HepG2 (cell line): ENCODE measurements at regions not wholly inside any gene's neighbourhood (a gene's known extent, or its start where the extent isn't known, plus 50 kb on each side); places are given as distances from the start of the nearest gene placed in this dataset.

Source experiments
- ATAC-seq: fragments of 200-7000 bp; cut with Tn5 transposase; 3 replicates; pipeline ENCODE4 v1.9.1; 2020; ENCODE audit warnings: mild to moderate bottlenecking, moderate library complexity
- BruUV-seq: library from RNA; stranded (reverse); fragments of 400-500 nt; replicated peaks from 2 replicates; lab custom pipeline; 2021; lab: Mats Ljungman, UMichigan
- CTCF ChIA-PET: fragments of 300-600 bp; formaldehyde crosslinking; extraction: SDS; loops from one replicate; lab custom pipeline; 2021; ENCODE audit warnings: low total read pairs, inconsistent platforms, low intra/inter-chr PET ratio; lab: Yijun Ruan, JAX
- POLR2A ChIA-PET: fragments of 350-600 bp; sonication (Branson Sonifier 250); formaldehyde crosslinking; loops from one replicate; lab custom pipeline; 2020; ENCODE audit warnings: antibody characterized with exemption, inconsistent platforms; lab: Yijun Ruan, JAX
- DNase-seq: peaks from one replicate; pipeline ENCODE4 v3.0.0-alpha.2; 2015; ENCODE audit warnings: low spot score
- FAIRE-seq: peaks from 3 replicates; lab custom pipeline; 2011; peaks lifted over from hg19 to GRCh38; lab: Jason Lieb, UNC
- H2AFZ ChIP-seq: one replicate; pipeline ENCODE4 v1.6.1; 2011; ENCODE audit warnings: low read length, inconsistent platforms
- H3K27ac ChIP-seq: fragments of 300-600 bp; 3 replicates; pipeline ENCODE4 v1.8.0; 2011; ENCODE audit warnings: mixed run types, mild to moderate bottlenecking, mixed read lengths, low read length, inconsistent platforms; ENCODE audit not compliant: insufficient read depth; ENCODE audit errors: extremely low read length
- H3K27me3 ChIP-seq, 2 experiments: fragments of 200-600 bp in 1 of 2; 2 replicates in 1 of 2; 3 replicates in 1 of 2; pipeline versions ENCODE4 v1.6.0 to v1.8.0; 2011; ENCODE audit warnings: low read length in 2 of 2, mild to moderate bottlenecking in 2 of 2, moderate library complexity in 2 of 2, inconsistent platforms in 1 of 2; ENCODE audit not compliant: insufficient read depth in 2 of 2, control insufficient read depth in 1 of 2
- H3K36me3 ChIP-seq, 2 experiments: fragments of 200-600 bp in 1 of 2; replicated peaks in 1 of 2; 2 replicates in 1 of 2; 3 replicates in 1 of 2; pipeline versions ENCODE4 v1.5.1 to v1.8.0; 2011; ENCODE audit warnings: low read length in 2 of 2, inconsistent platforms in 1 of 2; ENCODE audit not compliant: insufficient read depth in 2 of 2, control insufficient read depth in 1 of 2
- H3K4me1 ChIP-seq: 2 replicates; pipeline ENCODE4 v1.5.1; 2012; ENCODE audit warnings: low read length, inconsistent platforms; ENCODE audit not compliant: insufficient read depth
- H3K4me2 ChIP-seq: 2 replicates; pipeline ENCODE4 v1.6.0; 2011; ENCODE audit warnings: low read depth, low read length, inconsistent platforms
- H3K4me3 ChIP-seq, 3 experiments: fragments of 200-600 bp in 1 of 3; sonication (generic), shearing (Covaris generic) in 1 of 3; replicated peaks in 1 of 3; 2 replicates each; pipeline ENCODE4 v1.5.1; 2011 to 2016; ENCODE audit warnings: low read length in 3 of 3, inconsistent platforms in 2 of 3, low read depth in 2 of 3, mild to moderate bottlenecking in 2 of 3, control low read depth in 1 of 3, mixed read lengths in 1 of 3; ENCODE audit not compliant: insufficient read depth in 1 of 3
- H3K79me2 ChIP-seq: one replicate; pipeline ENCODE4 v1.6.1; 2011; ENCODE audit warnings: low read length, inconsistent platforms; ENCODE audit not compliant: insufficient read depth
- H3K9ac ChIP-seq: 2 replicates; pipeline ENCODE4 v1.6.0; 2011; ENCODE audit warnings: mild to moderate bottlenecking, low read depth, low read length, inconsistent platforms; ENCODE audit not compliant: insufficient read depth
- H3K9me3 ChIP-seq: 2 replicates; pipeline ENCODE4 v1.5.1; 2012; ENCODE audit warnings: mild to moderate bottlenecking, low read length
- H4K20me1 ChIP-seq: 2 replicates; pipeline ENCODE4 v1.6.0; 2011; ENCODE audit warnings: inconsistent platforms, mild to moderate bottlenecking, low read length, moderate library complexity; ENCODE audit not compliant: insufficient read depth
- CCAR2 ChIP-seq: fragments of 200-400 bp; formaldehyde crosslinking; optimal IDR thresholded peaks from 2 replicates; pipeline ENCODE3; 2018; ENCODE audit warnings: low read depth, mild to moderate bottlenecking, low read length, moderate library complexity
- ELF4 ChIP-seq: sonication (generic); formaldehyde crosslinking; IDR thresholded peaks from 2 replicates; pipeline ENCODE4 v1.5.0; 2020; ENCODE audit warnings: missing genetic modification reagents, mild to moderate bottlenecking, moderate library complexity, borderline replicate concordance
- KAT2B ChIP-seq: fragments of 150-350 bp; IDR thresholded peaks from 2 replicates; pipeline ENCODE4 v1.6.1; 2014; ENCODE audit warnings: low read depth, low read length, borderline replicate concordance
- KLF12 ChIP-seq: sonication (generic); formaldehyde crosslinking; IDR thresholded peaks from 2 replicates; pipeline ENCODE4 v1.4.0; 2020; ENCODE audit warnings: missing genetic modification reagents, borderline replicate concordance
- MXD3 ChIP-seq: IDR thresholded peaks from 2 replicates; pipeline ENCODE4 v1.6.1; 2016; ENCODE audit warnings: mild to moderate bottlenecking, missing biosample characterization, missing genetic modification reagents
- NFYB ChIP-seq: sonication (generic); formaldehyde crosslinking; IDR thresholded peaks from 2 replicates; pipeline ENCODE4 v1.4.0; 2020; ENCODE audit warnings: missing genetic modification reagents
- SIX1 ChIP-seq: sonication (generic); formaldehyde crosslinking; IDR thresholded peaks from 2 replicates; pipeline ENCODE4 v1.4.0; 2020; ENCODE audit warnings: missing genetic modification reagents, borderline replicate concordance
- ZNF512B ChIP-seq: sonication (generic); formaldehyde crosslinking; IDR thresholded peaks from 2 replicates; pipeline ENCODE4 v1.5.1; 2020; ENCODE audit warnings: missing genetic modification reagents, mild to moderate bottlenecking, borderline replicate concordance
- ZNF546 ChIP-seq: sonication (generic); formaldehyde crosslinking; conservative IDR thresholded peaks from 2 replicates; pipeline ENCODE4 v1.8.1; 2023; ENCODE audit warnings: mild to moderate bottlenecking, missing genetic modification reagents
- ZNF713 ChIP-seq: sonication (generic); formaldehyde crosslinking; IDR thresholded peaks from 2 replicates; pipeline ENCODE4 v1.4.0; 2020; ENCODE audit warnings: mild to moderate bottlenecking, missing genetic modification reagents
- WGBS: methylation state at CpG from one replicate; pipeline ENCODE4 v1.1.6; 2017; ENCODE audit warnings: low lambda C conversion rate; 5-methylcytosine and 5-hydroxymethylcytosine counted together
- in situ Hi-C: cut with HindIII; loops from 2 replicates; pipeline ENCODE4 v1.10.0; 2017; ENCODE audit warnings: low pct_unique_long_range_greater_than_20kb; ENCODE audit not compliant: extremely low pct_ligation_motif_present
- intact Hi-C: fragments of 100-400 bp; cut with micrococcal nuclease; formaldehyde crosslinking; loops from one replicate; pipeline ENCODE4 v1.10.0; 2022; ENCODE audit not compliant: unreplicated experiment
- TF ChIP-seq, protein P1 (sequence below): sonication (generic); formaldehyde crosslinking; IDR thresholded peaks from 2 replicates; pipeline ENCODE4 v1.5.1; 2020; ENCODE audit warnings: mild to moderate bottlenecking, missing genetic modification reagents, moderate library complexity

GRCh38 chr12:83954071-83954789 lies 958.4 kb downstream of the SLC6A15 start:
- no peak overlapping the region for H3K4me3 ChIP-seq
- H3K9ac ChIP-seq = no peak overlapping the region
- TF ChIP-seq KAT2B (no peak), ZNF512B (CRISPR knock-in tag) (no peak), ELF4 (CRISPR knock-in tag) (no peak), ZNF546 (CRISPR knock-in tag) (no peak), SIX1 (CRISPR knock-in tag) (no peak), MXD3 (CRISPR knock-in tag) (no peak), CCAR2 (no peak), KLF12 (no peak), NFYB (CRISPR knock-in tag) (no peak), ZNF713 (CRISPR knock-in tag) (no peak)
- TF ChIP-seq, protein P1, sequence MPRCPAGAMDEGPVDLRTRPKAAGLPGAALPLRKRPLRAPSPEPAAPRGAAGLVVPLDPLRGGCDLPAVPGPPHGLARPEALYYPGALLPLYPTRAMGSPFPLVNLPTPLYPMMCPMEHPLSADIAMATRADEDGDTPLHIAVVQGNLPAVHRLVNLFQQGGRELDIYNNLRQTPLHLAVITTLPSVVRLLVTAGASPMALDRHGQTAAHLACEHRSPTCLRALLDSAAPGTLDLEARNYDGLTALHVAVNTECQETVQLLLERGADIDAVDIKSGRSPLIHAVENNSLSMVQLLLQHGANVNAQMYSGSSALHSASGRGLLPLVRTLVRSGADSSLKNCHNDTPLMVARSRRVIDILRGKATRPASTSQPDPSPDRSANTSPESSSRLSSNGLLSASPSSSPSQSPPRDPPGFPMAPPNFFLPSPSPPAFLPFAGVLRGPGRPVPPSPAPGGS (CRISPR knock-in tag) = no peak
- intact Hi-C loops = no loop called here
- in situ Hi-C loops = no loop called here
- POLR2A ChIA-PET = no interaction called here
- H3K27ac ChIP-seq = no peak overlapping the region
- H3K27me3 ChIP-seq = no peaks in the 10 kb centered on the region
- 2% methylated on average over 2 of the region's 2 CpGs for WGBS
- no peaks in the 10 kb centered on the region for H3K79me2 ChIP-seq
- no peaks in the 10 kb centered on the region for H3K9me3 ChIP-seq
- DNase-seq = no peak
- no peak overlapping the region for H3K4me2 ChIP-seq
- H3K4me1 ChIP-seq = no peaks in the 10 kb centered on the region
- no peak for ATAC-seq
- no peak overlapping the region for H2AFZ ChIP-seq
- CTCF ChIA-PET = no interaction called here
- no TSS peak for BruUV-seq
- no peaks in the 10 kb centered on the region for H4K20me1 ChIP-seq
- no peaks in the 10 kb centered on the region for H3K36me3 ChIP-seq
- FAIRE-seq = no peak
